Lower lobe of right lung (tissue), 2 donors: ENCODE measurements at regions not wholly inside any gene's neighbourhood (a gene's known extent, or its start where the extent isn't known, plus 50 kb on each side); places are given as distances from the start of the nearest gene placed in this dataset.

ENCODE experiments used
- ATAC-seq, 2 donors: fragments of 200-7000 bp; cut with Tn5 transposase; one replicate each; pipeline ENCODE4 v1.9.1; 2020 to 2022; ENCODE audit warnings: mild to moderate bottlenecking in 2 of 2, moderate library complexity in 2 of 2
- DNase-seq: peaks from one replicate; pipeline ENCODE4 v3.0.0-alpha.2; 2020
- H3K27ac ChIP-seq: fragments of 200-600 bp; one replicate; pipeline ENCODE4 v1.8.0; 2022
- H3K27me3 ChIP-seq: fragments of 200-600 bp; one replicate; pipeline ENCODE4 v1.8.0; 2022; ENCODE audit warnings: low read depth
- H3K36me3 ChIP-seq: fragments of 200-600 bp; one replicate; pipeline ENCODE4 v1.8.0; 2022; ENCODE audit warnings: mild to moderate bottlenecking
- H3K4me1 ChIP-seq: fragments of 200-600 bp; one replicate; pipeline ENCODE4 v1.8.0; 2022
- H3K4me3 ChIP-seq: fragments of 200-600 bp; one replicate; pipeline ENCODE4 v1.8.0; 2022; ENCODE audit warnings: mild to moderate bottlenecking
- H3K9me3 ChIP-seq: fragments of 200-600 bp; one replicate; pipeline ENCODE4 v1.8.0; 2022
- intact Hi-C: fragments of 100-400 bp; cut with DNase I; formaldehyde crosslinking; loops from one replicate; pipeline ENCODE4 v1.11.0; 2022
- TF ChIP-seq, protein P1 (sequence below): fragments of 200-600 bp; IDR thresholded peaks from one replicate; pipeline ENCODE4 v1.8.0; 2022; ENCODE audit warnings: antibody characterized with exemption, mild to moderate bottlenecking
- donor health status: DM: no; HTN: yes; CAD: no; lungs with severe emphysema.

GRCh38 chr2:100683231-100683630, 120.4 kb downstream of the PDCL3 start:
- ATAC-seq (no peak), DNase-seq (no peak)
- H3K36me3 ChIP-seq, result no peaks in the 10 kb centered on the region
- no peaks in the 10 kb centered on the region for H3K27me3 ChIP-seq
- intact Hi-C loops, result no loop called here
- no peaks in the 10 kb centered on the region for H3K4me1 ChIP-seq
- no peak overlapping the region for H3K4me3 ChIP-seq
- TF ChIP-seq, protein P1, sequence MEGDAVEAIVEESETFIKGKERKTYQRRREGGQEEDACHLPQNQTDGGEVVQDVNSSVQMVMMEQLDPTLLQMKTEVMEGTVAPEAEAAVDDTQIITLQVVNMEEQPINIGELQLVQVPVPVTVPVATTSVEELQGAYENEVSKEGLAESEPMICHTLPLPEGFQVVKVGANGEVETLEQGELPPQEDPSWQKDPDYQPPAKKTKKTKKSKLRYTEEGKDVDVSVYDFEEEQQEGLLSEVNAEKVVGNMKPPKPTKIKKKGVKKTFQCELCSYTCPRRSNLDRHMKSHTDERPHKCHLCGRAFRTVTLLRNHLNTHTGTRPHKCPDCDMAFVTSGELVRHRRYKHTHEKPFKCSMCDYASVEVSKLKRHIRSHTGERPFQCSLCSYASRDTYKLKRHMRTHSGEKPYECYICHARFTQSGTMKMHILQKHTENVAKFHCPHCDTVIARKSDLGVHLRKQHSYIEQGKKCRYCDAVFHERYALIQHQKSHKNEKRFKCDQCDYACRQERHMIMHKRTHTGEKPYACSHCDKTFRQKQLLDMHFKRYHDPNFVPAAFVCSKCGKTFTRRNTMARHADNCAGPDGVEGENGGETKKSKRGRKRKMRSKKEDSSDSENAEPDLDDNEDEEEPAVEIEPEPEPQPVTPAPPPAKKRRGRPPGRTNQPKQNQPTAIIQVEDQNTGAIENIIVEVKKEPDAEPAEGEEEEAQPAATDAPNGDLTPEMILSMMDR, result no peak
- H3K9me3 ChIP-seq, result peaks cover 10% of the 10 kb centered on the region
- H3K27ac ChIP-seq, result no peak overlapping the region

- H3K27ac ChIP-seq, result no peak overlapping the region
- intact Hi-C loops, result no loop called here
- no peak overlapping the region for H3K4me3 ChIP-seq
- H3K9me3 ChIP-seq, result peaks cover 6% of the 10 kb centered on the region
- TF ChIP-seq, protein P1, result no peak
- ATAC-seq (no peak), DNase-seq (no peak)
- H3K36me3 ChIP-seq, result no peaks in the 10 kb centered on the region
- no peaks in the 10 kb centered on the region for H3K4me1 ChIP-seq
- H3K27me3 ChIP-seq, result no peaks in the 10 kb centered on the region
Observed at GRCh38 chr2:100691846-100692245, 128.1 kb upstream of the NPAS2 start.

DNA sequence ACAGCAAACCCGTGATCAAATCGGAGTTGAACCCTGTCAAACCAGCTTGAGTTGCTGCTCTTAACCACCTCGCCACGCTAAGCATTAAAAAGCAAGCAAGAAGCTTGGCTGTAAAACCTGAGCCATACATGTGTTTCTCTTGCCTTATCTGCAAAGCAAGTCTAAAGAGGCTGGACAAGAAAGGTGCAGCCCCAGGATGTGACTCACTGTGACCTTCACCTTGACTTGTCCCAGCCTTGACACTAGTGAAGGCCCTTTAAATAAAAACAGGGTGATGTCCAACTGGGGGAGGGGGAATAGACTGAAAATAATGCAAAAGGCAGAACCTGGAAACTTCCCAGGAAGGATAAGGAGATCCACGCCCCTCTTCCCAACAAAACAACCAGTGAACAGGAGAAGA, 127.6 kb upstream of the NPAS2 start:
- no peak for ATAC-seq
- no peaks in the 10 kb centered on the region for H3K27me3 ChIP-seq
- DNase-seq, result no peak
- intact Hi-C loops, result no loop called here
- no peak overlapping the region for H3K4me3 ChIP-seq
- no peaks in the 10 kb centered on the region for H3K36me3 ChIP-seq
- H3K9me3 ChIP-seq, result peaks cover 9% of the 10 kb centered on the region
- no peaks in the 10 kb centered on the region for H3K4me1 ChIP-seq
- TF ChIP-seq, protein P1, result no peak
- no peak overlapping the region for H3K27ac ChIP-seq

DNA sequence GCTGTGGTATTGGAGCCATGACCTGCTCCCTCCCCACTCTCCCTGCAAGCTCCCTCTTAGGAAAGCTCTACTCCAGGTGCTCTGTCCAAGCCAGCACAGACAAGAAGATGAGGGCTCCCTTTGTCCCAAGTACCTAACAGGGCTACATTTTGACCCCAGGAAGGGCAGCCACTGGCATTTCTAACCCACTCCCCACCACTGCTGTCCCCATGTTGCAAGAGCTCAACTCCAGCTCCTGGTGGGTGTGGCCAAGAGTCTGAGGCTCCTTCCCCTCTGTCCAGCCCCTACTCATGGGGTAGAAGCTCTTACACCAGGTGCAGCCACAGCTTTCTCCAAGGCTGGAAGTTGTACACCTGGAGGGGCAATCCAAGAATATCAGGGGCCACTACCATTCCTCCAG, 127.0 kb upstream of the NPAS2 start:
- H3K9me3 ChIP-seq, result peaks cover 14% of the 10 kb centered on the region
- H3K4me1 ChIP-seq, result no peaks in the 10 kb centered on the region
- H3K4me3 ChIP-seq, result no peak overlapping the region
- DNase-seq, result no peak
- no peaks in the 10 kb centered on the region for H3K27me3 ChIP-seq
- no peak for ATAC-seq
- H3K36me3 ChIP-seq, result no peaks in the 10 kb centered on the region
- H3K27ac ChIP-seq, result no peak overlapping the region
- intact Hi-C loops, result no loop called here
- TF ChIP-seq, protein P1, result no peak

GRCh38 chr2:100699131-100699530, 120.8 kb upstream of the NPAS2 start:
- ATAC-seq, result no peak
- H3K4me1 ChIP-seq, result no peaks in the 10 kb centered on the region
- no peaks in the 10 kb centered on the region for H3K27me3 ChIP-seq
- intact Hi-C loops, result no loop called here
- H3K36me3 ChIP-seq, result no peaks in the 10 kb centered on the region
- H3K27ac ChIP-seq, result no peak overlapping the region
- H3K9me3 ChIP-seq, result peaks cover 14% of the 10 kb centered on the region
- H3K4me3 ChIP-seq, result no peak overlapping the region
- DNase-seq, result no peak
- TF ChIP-seq, protein P1, result no peak
